ENCODE measurements at regions not wholly inside any gene's neighbourhood (a gene's known extent, or its start where the extent isn't known, plus 50 kb on each side); places are given as distances from the start of the nearest gene placed in this dataset.

GRCh38 chr5:15304066-15304731 is 195.8 kb upstream of the FBXL7 start:
- Histone ChIP-seq H3K36me3 (ENCODE audit: control insufficient read depth, insufficient read depth, low read length) (no peaks in the 10 kb centered on the region), H3K9me1 (ENCODE audit: insufficient read depth, low read length) (no peaks in the 10 kb centered on the region), H2AK9ac (replicated peaks; ENCODE audit: low read depth, low read length, poor library complexity) (no peak overlapping the region), H3K79me1 (ENCODE audit: low read depth in 1 of 2, low read length in 2 of 2) (no peaks in the 10 kb centered on the region), H2BK120ac (ENCODE audit: low read depth, low read length) (no peak overlapping the region), H3K4me2 (ENCODE audit: low read depth, low read length) (no peak overlapping the region), H2AK5ac (ENCODE audit: low read depth, low read length) (no peak overlapping the region), H4K91ac (ENCODE audit: insufficient read depth, low read depth, low read length) (no peak overlapping the region), H4K5ac (ENCODE audit: low read depth, low read length) (no peak overlapping the region), H4K8ac (ENCODE audit: low read depth in 2 of 2, low read length in 2 of 2) (no peak overlapping the region), H3K18ac (ENCODE audit: low read depth, low read length) (no peak overlapping the region), H3K4me3 (ENCODE audit: insufficient read depth, low read depth, low read length) (no peak overlapping the region), H2BK15ac (ENCODE audit: low read depth, low read length) (no peak overlapping the region), H3K9me3 (ENCODE audit: control insufficient read depth, insufficient read depth, low read length) (no peaks in the 10 kb centered on the region), H3K9ac (ENCODE audit: low read depth, low read length) (no peak overlapping the region), H2BK5ac (ENCODE audit: low read depth, low read length, poor library complexity, severe bottlenecking) (no peak overlapping the region), H3K14ac (replicated peaks; ENCODE audit: low read depth, low read length) (no peak overlapping the region), H2BK20ac (ENCODE audit: low read depth, low read length) (no peak overlapping the region), H3K56ac (ENCODE audit: extremely low read depth, insufficient read depth, low read length) (no peak overlapping the region), H2AFZ (replicated peaks; ENCODE audit: low read length, poor library complexity) (no peak overlapping the region), H4K20me1 (ENCODE audit: insufficient read depth, low read length) (no peaks in the 10 kb centered on the region), H3K23ac (ENCODE audit: low read depth, low read length) (no peak overlapping the region), H3K27ac (ENCODE audit: insufficient read depth, low read length) (no peak overlapping the region), H3K27me3 (ENCODE audit: control insufficient read depth, insufficient read depth, low read length) (0 out of 2 replicates have a peak, but pooled peaks cover 3% of the 10 kb centered on the region), H3K4me1 (ENCODE audit: control insufficient read depth, insufficient read depth, low read length) (no peaks in the 10 kb centered on the region), H3K4ac (ENCODE audit: low read depth, low read length) (no peak overlapping the region)
- DNase-seq (no peak), ATAC-seq (ENCODE audit: low read depth) (no peak)
- ChIA-PET POLR2A (ENCODE audit: unreplicated experiment) (no interaction called here), CTCF (no interaction called here)
- dilution Hi-C loops (cut with HindIII; ENCODE audit: low sequenced_read_pairs, unreplicated experiment) (no loop called here), intact Hi-C loops (cut with micrococcal nuclease) (no loop called here), in situ Hi-C loops (cut with MboI; ENCODE audit: low sequenced_read_pairs) (no loop called here)
- TF ChIP-seq CHD1 (IDR thresholded peaks at IDR 0.05; ENCODE audit: low read depth, low read length), result no peak
- TF ChIP-seq MAZ (IDR thresholded peaks at IDR 0.05; ENCODE audit: borderline replicate concordance, low read depth, low read length), result no peak
- no peak for TF ChIP-seq MXI1 (IDR thresholded peaks at IDR 0.05; ENCODE audit: borderline replicate concordance, low read depth, low read length)
- no peak for TF ChIP-seq CTCF (conservative IDR thresholded peaks at IDR 0.05; ENCODE audit: low read depth, low read length)
- no peak for TF ChIP-seq USF2 (IDR thresholded peaks at IDR 0.05; ENCODE audit: low read depth, low read length)
- TF ChIP-seq CEBPB (IDR thresholded peaks at IDR 0.05; ENCODE audit: low read depth, low read length), result no peak
- no peak for TF ChIP-seq RCOR1 (IDR thresholded peaks at IDR 0.05; ENCODE audit: insufficient replicate concordance, low read length)
- no peak for TF ChIP-seq RAD21 (IDR thresholded peaks at IDR 0.05; ENCODE audit: low read length)
- TF ChIP-seq FOS (IDR thresholded peaks at IDR 0.05; ENCODE audit: low read depth, low read length), result no peak
- no peak for TF ChIP-seq RFX5 (IDR thresholded peaks at IDR 0.05; ENCODE audit: low read depth, low read length)
- TF ChIP-seq POLR2A (IDR thresholded peaks at IDR 0.05; ENCODE audit: low read depth, low read length), result no peak
- WGBS, 2 experiments (ENCODE audit: extremely low coverage in 2 of 2, insufficient read length in 1 of 2), result 36% methylated on average over 2 of the region's 2 CpGs; no CpG with 5 or more reads in 1 of the 2 experiments
- no TSS peak for BruUV-seq (replicated peaks)

Measured in IMR-90 (cell line).